ENCODE measurements at regions not wholly inside any gene's neighbourhood (a gene's known extent, or its start where the extent isn't known, plus 50 kb on each side); places are given as distances from the start of the nearest gene placed in this dataset.

DNA sequence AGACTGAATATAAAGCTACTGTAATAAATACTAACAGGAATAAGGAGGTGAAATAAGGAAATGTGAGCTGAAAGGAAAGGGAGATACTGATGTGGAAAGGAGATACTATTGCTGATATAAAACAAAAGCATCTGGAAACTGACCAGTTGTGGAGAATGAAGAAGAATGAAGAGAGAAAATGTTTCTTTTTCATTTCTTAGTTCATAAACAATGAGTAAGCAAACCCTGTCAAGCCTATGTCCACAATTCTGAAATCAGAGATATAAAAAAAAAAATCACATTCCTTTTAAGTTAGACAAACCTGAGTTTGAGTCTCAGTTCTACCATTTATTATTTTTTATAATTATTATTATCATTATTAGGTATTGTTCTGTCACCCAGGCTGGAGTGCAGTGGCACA lies 121.6 kb upstream of the GJE1 start:
- CTCF ChIA-PET, result no interaction called here
- Histone ChIP-seq H3K4me3 (ENCODE audit: control insufficient read depth in 1 of 2, extremely low read depth in 1 of 2, low read length in 1 of 2) (no peak overlapping the region), H3K27ac (ENCODE audit: low read length) (no peak overlapping the region), H3K4me1 (ENCODE audit: control insufficient read depth in 1 of 2, extremely low read depth in 1 of 2, insufficient read depth in 2 of 2, low read length in 2 of 2) (no peaks in the 10 kb centered on the region), H3K9me3 (no peaks in the 10 kb centered on the region), H3K27me3 (replicated peaks in 1 of 2; ENCODE audit: control insufficient read depth in 2 of 2, extremely low read depth in 1 of 2, insufficient read depth in 2 of 2, low read length in 1 of 2) (no peaks in the 10 kb centered on the region), H3K36me3 (ENCODE audit: control insufficient read depth in 2 of 2, extremely low read depth in 1 of 2, insufficient read depth in 1 of 2, low read length in 1 of 2) (no peaks in the 10 kb centered on the region)
- no peak for DNase-seq
- POLR2A ChIA-PET, result no interaction called here
- Mint-ChIP-seq H3K27ac (no peak overlapping the region), H3K9me3 (peaks cover 0 to 4% (median 0%) of the 10 kb centered on the region in 3 donors), H3K4me1 (no peaks in the 10 kb centered on the region), H3K4me3 (no peak overlapping the region), H3K36me3 (no peaks in the 10 kb centered on the region), H3K27me3 (peaks cover 1 to 6% of the 10 kb centered on the region in 2 donors)
- no peak for ATAC-seq (replicated peaks in 1 of 4)

DNA sequence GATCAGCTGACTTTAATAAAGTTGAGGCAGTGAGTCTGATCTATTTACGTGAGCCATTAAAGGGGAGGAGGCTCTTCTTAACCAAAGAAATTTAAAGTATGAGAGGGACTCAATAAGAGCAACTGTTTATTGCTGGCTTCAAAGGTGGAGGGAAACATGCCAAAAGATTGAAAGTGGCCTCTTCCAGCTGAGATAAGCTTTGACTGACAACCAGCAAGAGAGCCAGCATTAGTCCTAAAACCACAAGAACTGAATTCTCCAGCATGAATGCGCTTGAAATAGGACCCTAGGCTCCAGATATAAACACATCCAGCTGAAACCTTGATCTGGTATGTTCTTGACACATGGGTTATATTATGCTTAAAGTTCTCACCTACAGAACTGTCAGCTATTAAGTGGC lies 123.1 kb upstream of the GJE1 start:
- Histone ChIP-seq H3K9me3 (no peaks in the 10 kb centered on the region), H3K27ac (ENCODE audit: low read length) (no peak overlapping the region), H3K27me3 (replicated peaks in 1 of 2; ENCODE audit: control insufficient read depth in 2 of 2, extremely low read depth in 1 of 2, insufficient read depth in 2 of 2, low read length in 1 of 2) (no peaks in the 10 kb centered on the region), H3K4me1 (ENCODE audit: control insufficient read depth in 1 of 2, extremely low read depth in 1 of 2, insufficient read depth in 2 of 2, low read length in 2 of 2) (no peaks in the 10 kb centered on the region), H3K36me3 (ENCODE audit: control insufficient read depth in 2 of 2, extremely low read depth in 1 of 2, insufficient read depth in 1 of 2, low read length in 1 of 2) (no peaks in the 10 kb centered on the region), H3K4me3 (ENCODE audit: control insufficient read depth in 1 of 2, extremely low read depth in 1 of 2, low read length in 1 of 2) (no peak overlapping the region)
- Mint-ChIP-seq H3K27me3 (peaks cover under 1 to 1% of the 10 kb centered on the region in 2 donors), H3K4me3 (no peak overlapping the region), H3K27ac (no peak overlapping the region), H3K36me3 (no peaks in the 10 kb centered on the region), H3K9me3 (peaks cover 0 to 4% (median 0%) of the 10 kb centered on the region in 3 donors), H3K4me1 (no peaks in the 10 kb centered on the region)
- ATAC-seq (replicated peaks in 1 of 4) (no peak), DNase-seq (no peak)
- WGBS (ENCODE audit: insufficient coverage), result 100% methylated on average over 1 of the region's 2 CpGs
- CTCF ChIA-PET, result no interaction called here
- POLR2A ChIA-PET, result no interaction called here

DNA sequence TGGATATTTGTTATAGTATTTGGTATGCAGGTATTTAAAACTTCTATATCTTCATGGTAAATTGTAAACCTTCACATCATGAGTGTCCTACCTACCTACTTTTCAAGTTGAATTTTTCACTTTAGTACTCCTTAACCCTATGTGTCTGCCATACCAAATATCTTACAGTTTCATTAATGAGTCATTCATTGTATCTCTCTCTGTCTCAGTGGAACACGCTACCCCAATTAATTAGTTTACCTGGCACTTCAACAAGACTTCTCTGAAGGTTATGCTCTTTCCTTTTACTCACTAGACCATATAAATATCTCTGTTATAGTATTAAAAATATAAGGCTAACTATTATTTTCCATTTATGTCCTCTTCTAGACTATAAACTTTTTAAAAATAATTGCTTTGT lies 123.9 kb upstream of the GJE1 start:
- H3K27me3 Mint-ChIP-seq, result peaks cover 0 to 1% of the 10 kb centered on the region in 2 donors
- ATAC-seq (replicated peaks in 1 of 4) (no peak), DNase-seq (no peak)
- WGBS (ENCODE audit: insufficient coverage), result no CpG with 5 or more reads among the region's 1 CpG
- no peak overlapping the region for H3K27ac ChIP-seq (ENCODE audit: low read length)
- H3K9me3 Mint-ChIP-seq, result peaks cover 0 to 4% (median 0%) of the 10 kb centered on the region in 3 donors
- POLR2A ChIA-PET, result no interaction called here
- no peaks in the 10 kb centered on the region for H3K36me3 Mint-ChIP-seq
- H3K27ac Mint-ChIP-seq, result no peak overlapping the region
- H3K36me3 ChIP-seq (ENCODE audit: control insufficient read depth in 2 of 2, extremely low read depth in 1 of 2, insufficient read depth in 1 of 2, low read length in 1 of 2), result no peaks in the 10 kb centered on the region
- no peaks in the 10 kb centered on the region for H3K9me3 ChIP-seq
- CTCF ChIA-PET, result no interaction called here
- no peaks in the 10 kb centered on the region for H3K4me1 Mint-ChIP-seq
- no peak overlapping the region for H3K4me3 Mint-ChIP-seq
- no peaks in the 10 kb centered on the region for H3K4me1 ChIP-seq (ENCODE audit: control insufficient read depth in 1 of 2, extremely low read depth in 1 of 2, insufficient read depth in 2 of 2, low read length in 2 of 2)
- H3K27me3 ChIP-seq (replicated peaks in 1 of 2; ENCODE audit: control insufficient read depth in 2 of 2, extremely low read depth in 1 of 2, insufficient read depth in 2 of 2, low read length in 1 of 2), result no peaks in the 10 kb centered on the region
- no peak overlapping the region for H3K4me3 ChIP-seq (ENCODE audit: control insufficient read depth in 1 of 2, extremely low read depth in 1 of 2, low read length in 1 of 2)

DNA sequence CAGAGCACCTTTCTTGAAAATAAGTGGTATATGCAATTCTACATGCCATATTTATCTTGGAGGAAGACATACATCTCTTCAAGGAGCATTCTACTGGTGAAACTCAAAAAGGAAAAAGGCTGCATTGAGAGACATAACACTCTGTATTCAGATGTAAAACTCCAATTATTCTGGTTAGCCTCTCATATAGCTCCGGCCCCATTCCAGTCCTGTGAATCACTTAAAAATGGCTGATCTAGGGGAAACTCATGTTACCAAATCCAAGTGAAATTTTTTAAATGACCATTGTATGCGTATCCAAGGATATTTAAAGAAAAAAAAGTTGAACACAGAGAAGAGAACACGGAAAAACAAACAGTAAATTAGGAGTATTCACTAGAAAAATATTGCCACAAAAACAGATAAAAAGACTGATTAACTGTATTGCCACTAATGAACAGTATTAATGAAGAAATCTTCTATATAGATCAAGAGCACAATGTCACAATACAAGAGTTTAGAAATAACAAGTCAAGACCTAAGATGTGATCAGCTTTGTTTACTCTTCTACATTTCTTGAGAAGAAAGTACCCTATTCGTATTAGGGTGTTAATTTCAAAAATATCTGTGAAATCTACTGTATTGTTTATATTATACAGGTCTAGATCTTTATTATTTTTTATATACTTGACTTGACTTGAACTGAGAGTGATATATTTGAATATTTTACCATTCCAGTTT lies 124.5 kb upstream of the GJE1 start:
- H3K27ac Mint-ChIP-seq, result no peak overlapping the region
- Histone ChIP-seq H3K4me1 (ENCODE audit: control insufficient read depth in 1 of 2, extremely low read depth in 1 of 2, insufficient read depth in 2 of 2, low read length in 2 of 2) (no peaks in the 10 kb centered on the region), H3K4me3 (ENCODE audit: control insufficient read depth in 1 of 2, extremely low read depth in 1 of 2, low read length in 1 of 2) (no peak overlapping the region), H3K27me3 (replicated peaks in 1 of 2; ENCODE audit: control insufficient read depth in 2 of 2, extremely low read depth in 1 of 2, insufficient read depth in 2 of 2, low read length in 1 of 2) (no peaks in the 10 kb centered on the region), H3K9me3 (no peaks in the 10 kb centered on the region), H3K36me3 (ENCODE audit: control insufficient read depth in 2 of 2, extremely low read depth in 1 of 2, insufficient read depth in 1 of 2, low read length in 1 of 2) (no peaks in the 10 kb centered on the region), H3K27ac (ENCODE audit: low read length) (no peak overlapping the region)
- H3K9me3 Mint-ChIP-seq, result peaks cover 0 to 4% (median 0%) of the 10 kb centered on the region in 3 donors
- no peak overlapping the region for H3K4me3 Mint-ChIP-seq
- H3K36me3 Mint-ChIP-seq, result no peaks in the 10 kb centered on the region
- no CpG with 5 or more reads among the region's 4 CpGs for WGBS (ENCODE audit: insufficient coverage)
- H3K27me3 Mint-ChIP-seq, result peaks cover 0 to 1% of the 10 kb centered on the region in 2 donors
- POLR2A ChIA-PET, result no interaction called here
- CTCF ChIA-PET, result no interaction called here
- ATAC-seq (replicated peaks in 1 of 4) (no peak), DNase-seq (no peak)
- H3K4me1 Mint-ChIP-seq, result no peaks in the 10 kb centered on the region

DNA sequence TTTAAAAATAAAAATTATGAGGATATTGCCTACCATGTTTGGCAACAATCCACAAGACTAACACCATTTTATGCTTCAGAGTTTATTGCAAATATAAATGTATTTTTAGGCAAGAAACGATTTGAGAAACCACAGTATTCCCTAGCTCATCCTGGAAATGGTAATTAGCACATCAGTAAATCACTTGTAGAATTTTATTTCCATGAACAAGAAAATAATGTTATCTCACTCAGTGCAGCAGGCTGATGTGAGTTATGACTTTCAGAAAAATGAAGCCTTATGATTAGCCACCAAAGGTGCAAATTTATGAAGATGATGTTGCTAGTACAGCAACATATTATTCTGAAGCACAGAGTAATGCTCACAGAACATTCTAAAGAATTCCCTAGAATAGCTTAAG lies 127.7 kb upstream of the GJE1 start:
- no peaks in the 10 kb centered on the region for H3K36me3 Mint-ChIP-seq
- POLR2A ChIA-PET, result no interaction called here
- no peaks in the 10 kb centered on the region for H3K27me3 ChIP-seq (replicated peaks in 1 of 2; ENCODE audit: control insufficient read depth in 2 of 2, extremely low read depth in 1 of 2, insufficient read depth in 2 of 2, low read length in 1 of 2)
- H3K27ac ChIP-seq (ENCODE audit: low read length), result no peak overlapping the region
- no peaks in the 10 kb centered on the region for H3K9me3 ChIP-seq
- H3K4me1 ChIP-seq (ENCODE audit: control insufficient read depth in 1 of 2, extremely low read depth in 1 of 2, insufficient read depth in 2 of 2, low read length in 2 of 2), result no peaks in the 10 kb centered on the region
- CTCF ChIA-PET, result no interaction called here
- no peaks in the 10 kb centered on the region for H3K4me1 Mint-ChIP-seq
- no peaks in the 10 kb centered on the region for H3K36me3 ChIP-seq (ENCODE audit: control insufficient read depth in 2 of 2, extremely low read depth in 1 of 2, insufficient read depth in 1 of 2, low read length in 1 of 2)
- ATAC-seq (replicated peaks in 1 of 4), result no peak
- no peaks in the 10 kb centered on the region for H3K27me3 Mint-ChIP-seq
- H3K9me3 Mint-ChIP-seq, result peaks cover 0 to 4% (median 0%) of the 10 kb centered on the region in 3 donors
- H3K4me3 ChIP-seq (ENCODE audit: control insufficient read depth in 1 of 2, extremely low read depth in 1 of 2, low read length in 1 of 2), result no peak overlapping the region
- DNase-seq, result no peak
- H3K4me3 Mint-ChIP-seq, result no peak overlapping the region
- no CpG with 5 or more reads among the region's 1 CpG for WGBS (ENCODE audit: insufficient coverage)
- H3K27ac Mint-ChIP-seq, result no peak overlapping the region

DNA sequence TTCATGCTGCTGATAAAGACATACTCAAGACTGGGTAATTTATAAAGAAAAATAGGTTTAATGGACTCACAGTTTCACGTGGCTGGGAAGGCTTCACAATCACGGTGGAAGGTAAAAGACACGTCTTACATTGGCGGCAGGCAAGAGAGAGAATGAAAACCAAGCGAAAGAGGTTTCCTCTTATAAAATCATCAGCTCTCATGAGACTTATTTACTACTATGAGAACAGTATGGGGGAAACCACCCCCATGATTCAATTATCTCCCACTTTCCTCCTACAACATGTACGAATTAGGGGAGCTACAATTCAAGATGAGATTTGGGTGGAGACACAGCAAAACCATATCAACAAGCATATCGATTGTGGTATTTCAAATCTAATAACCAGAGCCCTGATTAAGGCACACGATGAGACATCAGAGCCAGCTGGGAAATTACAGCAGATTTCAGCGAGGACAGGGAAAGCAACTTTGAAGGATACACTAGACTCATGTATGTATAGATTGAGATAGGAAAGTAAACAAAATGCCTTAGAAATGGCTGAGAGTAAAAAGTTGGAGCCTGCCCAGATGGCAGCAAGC lies 129.8 kb upstream of the GJE1 start:
- no peak overlapping the region for H3K4me3 Mint-ChIP-seq
- ChIA-PET POLR2A (no interaction called here), CTCF (no interaction called here)
- DNase-seq, result no peak
- Histone ChIP-seq H3K36me3 (ENCODE audit: control insufficient read depth in 2 of 2, extremely low read depth in 1 of 2, insufficient read depth in 1 of 2, low read length in 1 of 2) (no peaks in the 10 kb centered on the region), H3K9me3 (no peaks in the 10 kb centered on the region), H3K4me3 (ENCODE audit: control insufficient read depth in 1 of 2, extremely low read depth in 1 of 2, low read length in 1 of 2) (no peak overlapping the region), H3K27me3 (replicated peaks in 1 of 2; ENCODE audit: control insufficient read depth in 2 of 2, extremely low read depth in 1 of 2, insufficient read depth in 2 of 2, low read length in 1 of 2) (no peaks in the 10 kb centered on the region), H3K27ac (ENCODE audit: low read length) (no peak overlapping the region), H3K4me1 (ENCODE audit: control insufficient read depth in 1 of 2, extremely low read depth in 1 of 2, insufficient read depth in 2 of 2, low read length in 2 of 2) (no peaks in the 10 kb centered on the region)
- no peaks in the 10 kb centered on the region for H3K4me1 Mint-ChIP-seq
- H3K9me3 Mint-ChIP-seq, result peaks cover 0 to 16% (median 6%) of the 10 kb centered on the region in 3 donors
- H3K27ac Mint-ChIP-seq, result no peak overlapping the region
- no peaks in the 10 kb centered on the region for H3K27me3 Mint-ChIP-seq
- H3K36me3 Mint-ChIP-seq, result no peaks in the 10 kb centered on the region
- 90% methylated on average over 2 of the region's 9 CpGs for WGBS (ENCODE audit: insufficient coverage)
- no peak for ATAC-seq (replicated peaks in 1 of 4)

DNA sequence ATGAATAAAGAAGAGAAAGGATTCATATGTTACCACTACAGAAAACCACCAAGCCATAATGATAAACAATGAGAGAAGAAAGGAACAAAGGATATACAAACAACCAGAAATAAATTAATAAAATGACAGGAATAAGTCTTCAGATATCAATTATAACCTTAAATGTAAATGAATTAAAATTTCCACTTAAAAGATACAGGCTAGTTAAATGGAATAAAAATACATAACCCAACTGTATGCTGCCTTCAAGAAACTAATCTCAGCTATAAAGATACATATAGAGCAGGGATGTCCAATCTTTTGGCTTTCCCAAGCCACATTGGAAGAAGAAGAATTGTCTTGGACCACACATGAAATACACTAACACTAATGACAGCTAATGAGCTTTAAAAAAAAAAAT lies 135.9 kb upstream of the GJE1 start:
- Mint-ChIP-seq H3K27ac (no peak overlapping the region), H3K9me3 (peaks cover 4 to 37% (median 18%) of the 10 kb centered on the region in 3 donors), H3K4me3 (no peak overlapping the region), H3K4me1 (no peaks in the 10 kb centered on the region), H3K27me3 (peaks cover 2 to 5% of the 10 kb centered on the region in 2 donors), H3K36me3 (no peaks in the 10 kb centered on the region)
- Histone ChIP-seq H3K4me3 (ENCODE audit: control insufficient read depth in 1 of 2, extremely low read depth in 1 of 2, low read length in 1 of 2) (no peak overlapping the region), H3K4me1 (ENCODE audit: control insufficient read depth in 1 of 2, extremely low read depth in 1 of 2, insufficient read depth in 2 of 2, low read length in 2 of 2) (no peaks in the 10 kb centered on the region), H3K27ac (ENCODE audit: low read length) (no peak overlapping the region), H3K9me3 (no peaks in the 10 kb centered on the region), H3K36me3 (ENCODE audit: control insufficient read depth in 2 of 2, extremely low read depth in 1 of 2, insufficient read depth in 1 of 2, low read length in 1 of 2) (no peaks in the 10 kb centered on the region), H3K27me3 (replicated peaks in 1 of 2; ENCODE audit: control insufficient read depth in 2 of 2, extremely low read depth in 1 of 2, insufficient read depth in 2 of 2, low read length in 1 of 2) (peaks cover 0 to 4% of the 10 kb centered on the region in 2 experiments)
- ChIA-PET POLR2A (no interaction called here), CTCF (no interaction called here)
- no peak for DNase-seq
- no peak for ATAC-seq (replicated peaks in 1 of 4)

All from T-cell (primary cell).